AG08395 (cell line): ENCODE measurements at regions not wholly inside any gene's neighbourhood (a gene's known extent, or its start where the extent isn't known, plus 50 kb on each side); places are given as distances from the start of the nearest gene placed in this dataset.

ENCODE experiments used
- DNase-seq: peaks from one replicate; pipeline ENCODE4 v3.0.0; 2012; ENCODE audit warnings: mixed read lengths, low spot score

DNA sequence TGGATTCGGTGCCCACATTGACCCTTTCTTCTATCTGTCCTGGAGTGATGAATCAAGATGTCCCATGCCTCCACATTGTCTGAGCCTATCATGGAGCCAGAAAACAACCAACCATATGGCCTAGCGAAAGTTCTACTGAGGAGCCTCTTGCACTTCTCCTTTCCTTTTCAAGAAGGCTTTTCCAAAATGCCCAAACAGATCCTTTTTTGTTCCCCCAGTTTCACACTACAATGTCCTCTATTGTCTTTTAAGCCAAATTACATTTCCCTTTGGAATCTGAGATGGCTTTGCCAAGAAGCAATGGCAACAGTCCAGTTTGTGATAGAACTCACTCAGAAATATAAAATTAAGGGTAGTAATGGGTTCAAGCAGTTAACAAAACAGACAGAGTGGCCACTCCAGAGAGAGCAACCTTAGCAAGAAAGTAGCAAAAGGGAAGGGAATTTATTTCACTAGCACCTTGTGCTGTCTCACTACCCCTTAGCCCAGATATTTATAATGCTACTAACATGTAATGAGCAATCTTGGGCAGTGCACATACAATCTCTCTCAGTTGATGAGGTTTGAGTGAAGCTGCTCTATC, 194.6 kb upstream of the PDE1C start:
- DNase-seq = no peak

- no peak for DNase-seq
Measured at GRCh38 chr7:32263611-32264010, 193.4 kb upstream of the PDE1C start.

- no peak for DNase-seq
Measured at GRCh38 chr7:32262315-32262714, 192.1 kb upstream of the PDE1C start.

DNA sequence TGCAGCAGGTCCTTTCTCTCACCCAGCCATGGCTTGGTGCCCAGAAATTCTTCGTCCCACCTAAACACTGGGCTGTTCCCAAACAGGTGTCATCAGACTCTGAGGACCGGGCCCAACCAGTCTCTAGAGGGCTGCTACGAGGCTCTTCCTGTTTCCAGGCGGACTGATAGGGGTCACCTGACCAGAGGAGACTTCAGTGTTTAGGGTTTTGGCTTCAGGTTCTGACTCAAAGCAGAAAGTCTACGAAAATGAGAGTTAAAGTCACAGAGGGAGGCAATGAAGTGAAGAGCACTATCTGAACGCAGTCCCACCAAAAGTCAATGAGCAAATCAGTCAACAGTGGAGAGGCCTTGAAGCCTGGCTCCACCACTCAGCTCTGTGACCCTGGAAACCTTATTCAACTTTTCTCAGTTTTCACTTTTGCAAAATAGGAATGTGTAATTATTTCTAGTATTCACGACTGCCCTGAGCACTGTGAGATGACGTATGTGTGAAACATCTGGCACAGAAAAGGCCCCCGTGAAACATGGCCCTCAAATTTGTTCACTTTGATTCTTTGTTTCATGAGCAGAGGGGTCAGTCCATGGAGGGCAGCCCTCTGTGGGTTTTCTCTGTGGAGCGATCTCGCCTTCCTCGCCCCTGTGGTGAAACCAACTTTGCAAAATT, 189.9 kb upstream of the PDE1C start:
- DNase-seq = no peak

- no peak for DNase-seq
Measured at GRCh38 chr7:32258265-32258664, 188.1 kb upstream of the PDE1C start.

DNA sequence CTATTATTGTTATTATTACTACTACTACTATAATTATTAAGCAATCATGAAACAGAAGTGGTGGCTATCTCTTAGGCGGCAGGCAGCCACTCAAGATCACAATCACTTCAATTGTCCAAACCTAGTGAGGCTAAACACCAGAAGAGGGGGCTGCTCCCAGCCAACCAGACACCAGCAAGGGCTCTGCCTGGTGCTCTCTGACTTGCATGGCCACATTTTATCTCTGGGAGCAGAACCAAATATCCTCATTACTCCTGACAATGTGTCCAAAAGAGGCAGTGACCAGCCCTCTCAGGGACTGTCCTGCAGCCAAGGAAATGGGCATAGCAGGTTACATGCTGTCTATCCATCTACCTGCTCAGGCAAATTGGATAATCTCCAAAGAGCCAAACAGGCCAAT, 187.4 kb upstream of the PDE1C start:
- DNase-seq = no peak

DNA sequence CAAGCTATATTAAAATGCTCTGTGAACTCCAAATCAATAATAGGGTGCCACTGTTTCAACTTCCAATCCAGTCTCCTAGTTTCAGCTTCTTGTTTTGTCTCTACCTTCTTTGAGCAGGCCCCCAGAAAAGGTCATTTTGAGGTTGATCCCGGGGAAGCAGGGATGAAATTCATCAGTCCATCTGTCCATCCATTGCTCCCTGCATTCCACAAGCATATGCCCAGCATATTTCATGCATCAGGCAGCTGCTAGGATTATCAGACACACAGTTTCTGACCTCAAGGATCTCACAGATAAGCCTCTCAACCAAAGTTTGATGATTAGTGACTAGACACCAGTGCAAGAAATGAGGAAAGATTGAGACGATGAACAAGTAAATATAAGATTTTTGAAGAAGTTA, 186.6 kb upstream of the PDE1C start:
- DNase-seq = no peak

- DNase-seq = no peak
Measured at GRCh38 chr7:32256376-32256775, 186.2 kb upstream of the PDE1C start.

- DNase-seq = no peak
Measured at GRCh38 chr7:32255036-32255435, 184.8 kb upstream of the PDE1C start.

DNA sequence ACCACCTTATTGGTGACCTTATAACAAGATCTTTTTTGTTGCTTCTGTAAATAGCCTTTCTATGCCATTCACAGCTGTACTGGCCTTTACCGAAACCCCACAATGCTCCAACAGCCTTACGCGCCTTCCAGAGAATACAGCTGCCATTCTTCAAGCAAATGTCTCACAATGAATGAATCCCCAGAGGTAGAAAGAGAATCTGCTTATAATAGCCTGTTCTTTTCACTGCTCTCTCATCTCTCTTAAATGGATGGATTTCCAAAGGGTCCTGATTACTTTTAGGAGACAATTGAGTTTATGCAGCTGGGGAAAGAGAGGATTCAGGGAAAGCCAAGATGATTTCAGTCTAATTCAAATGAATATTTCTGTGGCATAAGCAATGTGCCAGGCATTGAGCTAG, 183.1 kb upstream of the PDE1C start:
- DNase-seq = no peak

- no peak for DNase-seq
Measured at GRCh38 chr7:32251659-32252058, 181.5 kb upstream of the PDE1C start.

- no peak for DNase-seq
Measured at GRCh38 chr7:32250471-32251260, 180.5 kb upstream of the PDE1C start.

GRCh38 chr7:32250003-32250402, 179.8 kb upstream of the PDE1C start:
- no peak for DNase-seq

DNA sequence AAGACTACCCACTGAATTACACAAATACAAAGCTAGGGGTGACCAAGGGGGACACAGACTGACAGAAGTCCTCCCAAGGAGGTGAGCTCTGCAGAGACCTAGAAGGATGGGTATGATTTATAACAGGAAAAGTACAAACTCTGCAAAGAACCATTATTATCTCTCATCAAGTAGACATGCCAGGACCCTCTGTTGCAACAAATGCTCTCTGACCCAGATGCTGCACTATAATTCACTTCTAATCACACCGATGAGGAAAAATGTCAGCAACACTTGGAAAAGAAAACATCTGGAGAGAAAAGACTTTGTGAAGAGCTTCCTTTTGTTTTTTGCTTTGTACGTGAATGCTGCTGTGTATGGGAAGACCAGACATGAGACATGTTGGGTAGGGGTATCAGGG, 178.3 kb upstream of the PDE1C start:
- no peak for DNase-seq

- no peak for DNase-seq
Measured at GRCh38 chr7:32244806-32245345, 174.7 kb upstream of the PDE1C start.

- DNase-seq = no peak
Measured at GRCh38 chr7:32243687-32244290, 173.6 kb upstream of the PDE1C start.

DNA sequence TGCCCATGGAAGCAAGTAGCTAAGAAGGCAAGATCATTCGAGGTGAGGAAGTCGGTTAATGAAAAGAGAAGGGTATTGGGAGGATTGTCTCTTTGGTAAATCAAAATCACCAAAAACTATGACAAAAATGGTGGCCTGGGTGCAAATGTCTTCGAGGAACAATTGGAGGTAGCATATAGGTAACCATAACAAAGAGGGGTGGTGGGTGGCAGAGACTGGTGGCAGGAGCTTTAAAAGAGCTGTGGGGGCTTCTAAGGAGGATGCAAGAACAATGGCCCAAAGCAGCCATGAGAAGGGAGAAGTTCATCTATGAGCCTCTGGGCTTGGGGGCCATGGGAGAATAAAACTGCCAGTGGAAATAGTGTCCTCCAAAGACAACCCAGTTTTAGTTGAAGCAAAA, 172.2 kb upstream of the PDE1C start:
- DNase-seq = no peak

DNA sequence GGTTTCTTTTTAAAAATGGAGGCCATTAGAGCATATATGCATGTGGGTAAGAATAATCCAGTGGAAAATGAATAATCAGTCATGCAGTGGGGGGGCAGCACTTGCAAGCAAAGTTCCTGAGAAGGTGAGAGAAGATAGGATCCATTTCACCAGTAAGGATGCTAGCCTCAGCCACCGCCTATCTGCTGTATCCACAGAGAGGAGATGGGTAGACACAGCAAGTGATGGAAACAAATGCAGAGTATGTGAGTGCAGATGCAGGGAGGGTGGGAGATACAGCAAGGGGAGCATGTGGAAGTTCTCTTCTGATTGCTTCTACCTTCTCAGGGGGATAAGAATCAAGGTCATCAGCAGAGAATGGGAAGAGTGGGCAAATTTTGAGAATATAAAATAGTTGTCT, 171.4 kb upstream of the PDE1C start:
- DNase-seq = no peak

- DNase-seq = no peak
Measured at GRCh38 chr7:32239764-32240163, 169.6 kb upstream of the PDE1C start.

DNA sequence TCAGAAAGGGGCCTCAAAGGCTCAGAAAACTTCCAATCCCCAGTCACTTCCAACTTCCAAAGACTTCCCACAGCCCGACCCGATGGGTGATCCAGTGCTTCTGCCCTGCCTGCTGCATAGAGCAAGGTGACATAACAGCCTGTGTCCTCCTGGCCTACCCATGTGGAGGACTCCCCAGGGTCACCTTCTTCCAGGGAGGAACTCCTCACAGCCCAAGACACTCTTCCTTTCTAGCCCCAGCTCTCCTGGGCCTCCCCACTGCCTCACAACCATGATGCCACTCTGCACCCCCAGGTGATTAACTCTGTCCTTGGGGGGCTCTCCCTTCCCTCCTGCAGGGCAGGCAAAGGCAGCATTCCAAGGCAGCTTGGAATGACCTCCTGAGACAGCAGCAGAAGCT, 158.4 kb upstream of the PDE1C start:
- DNase-seq = no peak

GRCh38 chr7:32227746-32228145, 157.5 kb upstream of the PDE1C start:
- DNase-seq = no peak

DNA sequence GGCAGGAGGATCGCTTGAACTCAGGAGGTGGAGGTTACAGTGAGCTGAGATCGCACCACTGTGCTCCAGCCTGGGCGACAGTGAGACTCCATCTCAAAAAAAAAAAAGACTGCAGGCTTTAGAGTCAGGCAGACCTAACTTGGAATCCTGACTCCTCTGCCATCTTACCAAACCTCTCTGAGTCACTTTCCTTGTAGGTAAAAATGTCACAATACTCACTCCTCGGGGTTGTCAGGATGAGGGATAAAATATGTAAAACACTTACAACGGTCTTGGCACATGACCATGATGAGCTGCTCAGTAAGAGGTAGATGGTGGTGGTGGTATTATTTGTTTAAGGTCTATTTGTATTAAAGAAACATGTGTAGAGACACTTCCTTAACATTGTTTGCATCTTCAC, 154.1 kb upstream of the PDE1C start:
- DNase-seq = no peak

GRCh38 chr7:32223721-32224120, 153.5 kb upstream of the PDE1C start:
- no peak for DNase-seq
